ENCODE measurements at regions not wholly inside any gene's neighbourhood (a gene's known extent, or its start where the extent isn't known, plus 50 kb on each side); places are given as distances from the start of the nearest gene placed in this dataset.

DNA sequence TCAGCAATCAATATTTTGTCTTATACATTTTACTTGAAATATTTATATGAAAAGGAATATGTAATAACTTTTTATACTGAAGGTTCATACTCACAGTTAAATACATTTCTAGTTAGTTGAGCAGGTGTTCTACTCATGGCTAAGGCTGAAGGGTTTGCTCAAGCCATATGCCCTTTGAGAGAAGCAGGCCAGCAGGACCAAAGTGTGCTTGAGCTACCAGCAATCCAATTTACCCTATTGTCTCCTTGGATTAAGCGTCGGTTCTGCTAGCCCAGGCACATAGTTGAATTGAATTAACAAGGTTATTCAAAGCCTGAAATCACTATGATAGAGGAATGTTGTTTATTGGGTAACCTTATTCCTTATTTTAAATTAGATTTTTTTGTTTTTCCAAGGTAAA lies 151.5 kb upstream of the BACE2 start:
- Histone ChIP-seq H3K9me2 (no peaks in the 10 kb centered on the region), H3K9ac (no peak overlapping the region), H4K20me1 (ENCODE audit: insufficient read depth) (no peaks in the 10 kb centered on the region), H3K4me1 (ENCODE audit: control insufficient read depth in 1 of 2, insufficient read depth in 2 of 2, low read depth in 1 of 2, low read length in 1 of 2) (no peaks in the 10 kb centered on the region), H3K27me3 (ENCODE audit: insufficient read depth) (no peaks in the 10 kb centered on the region), H3K27ac (ENCODE audit: low read depth in 2 of 2, low read length in 1 of 2) (no peak overlapping the region), H3K9me3 (no peaks in the 10 kb centered on the region; the same call in 1 of the 2 replicates), H3F3A (replicated peaks; ENCODE audit: insufficient read depth) (no peaks in the 10 kb centered on the region), H3K79me2 (ENCODE audit: insufficient read depth) (no peaks in the 10 kb centered on the region), H2AFZ (ENCODE audit: low read depth) (no peak overlapping the region), H3K4me2 (no peak overlapping the region), H3K4me3 (ENCODE audit: low read depth in 2 of 2, low read length in 1 of 2) (no peak overlapping the region), H3K36me3 (replicated peaks in 1 of 2; ENCODE audit: control insufficient read depth in 1 of 2, insufficient read depth in 2 of 2, low read length in 1 of 2) (no peaks in the 10 kb centered on the region)
- TF ChIP-seq TEAD4 (IDR thresholded peaks at IDR 0.05; ENCODE audit: borderline replicate concordance, insufficient read depth) (no peak), FOXJ3 (CRISPR knock-in tag; IDR thresholded peaks at IDR 0.05) (no peak), RFX5 (IDR thresholded peaks at IDR 0.05; ENCODE audit: low read length) (no peak), CHD2 (IDR thresholded peaks at IDR 0.05; ENCODE audit: low read length, partially characterized antibody) (no peak), MEF2A (IDR thresholded peaks at IDR 0.05; ENCODE audit: borderline replicate concordance, low read depth) (no peak), RAD21 (IDR thresholded peaks at IDR 0.05; ENCODE audit: low read length) (no peak), GATA2 (CRISPR knock-in tag; IDR thresholded peaks at IDR 0.05) (no peak), YY1 (IDR thresholded peaks at IDR 0.05; ENCODE audit: low read depth) (no peak), RCOR1 (IDR thresholded peaks at IDR 0.05; ENCODE audit: low read length) (no peak), NRF1 (IDR thresholded peaks at IDR 0.05; ENCODE audit: low read depth, low read length) (no peak), NFIC (IDR thresholded peaks at IDR 0.05; ENCODE audit: borderline replicate concordance) (no peak), MXI1 (IDR thresholded peaks at IDR 0.05; ENCODE audit: low read depth, low read length) (no peak), ELF1 (IDR thresholded peaks at IDR 0.05) (no peak), SMC3 (IDR thresholded peaks at IDR 0.05; ENCODE audit: low read depth, low read length) (no peak)
- TF ChIP-seq, protein P1, sequence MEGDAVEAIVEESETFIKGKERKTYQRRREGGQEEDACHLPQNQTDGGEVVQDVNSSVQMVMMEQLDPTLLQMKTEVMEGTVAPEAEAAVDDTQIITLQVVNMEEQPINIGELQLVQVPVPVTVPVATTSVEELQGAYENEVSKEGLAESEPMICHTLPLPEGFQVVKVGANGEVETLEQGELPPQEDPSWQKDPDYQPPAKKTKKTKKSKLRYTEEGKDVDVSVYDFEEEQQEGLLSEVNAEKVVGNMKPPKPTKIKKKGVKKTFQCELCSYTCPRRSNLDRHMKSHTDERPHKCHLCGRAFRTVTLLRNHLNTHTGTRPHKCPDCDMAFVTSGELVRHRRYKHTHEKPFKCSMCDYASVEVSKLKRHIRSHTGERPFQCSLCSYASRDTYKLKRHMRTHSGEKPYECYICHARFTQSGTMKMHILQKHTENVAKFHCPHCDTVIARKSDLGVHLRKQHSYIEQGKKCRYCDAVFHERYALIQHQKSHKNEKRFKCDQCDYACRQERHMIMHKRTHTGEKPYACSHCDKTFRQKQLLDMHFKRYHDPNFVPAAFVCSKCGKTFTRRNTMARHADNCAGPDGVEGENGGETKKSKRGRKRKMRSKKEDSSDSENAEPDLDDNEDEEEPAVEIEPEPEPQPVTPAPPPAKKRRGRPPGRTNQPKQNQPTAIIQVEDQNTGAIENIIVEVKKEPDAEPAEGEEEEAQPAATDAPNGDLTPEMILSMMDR (IDR thresholded peaks at IDR 0.05): no peak
- TF ChIP-seq, protein P2, sequence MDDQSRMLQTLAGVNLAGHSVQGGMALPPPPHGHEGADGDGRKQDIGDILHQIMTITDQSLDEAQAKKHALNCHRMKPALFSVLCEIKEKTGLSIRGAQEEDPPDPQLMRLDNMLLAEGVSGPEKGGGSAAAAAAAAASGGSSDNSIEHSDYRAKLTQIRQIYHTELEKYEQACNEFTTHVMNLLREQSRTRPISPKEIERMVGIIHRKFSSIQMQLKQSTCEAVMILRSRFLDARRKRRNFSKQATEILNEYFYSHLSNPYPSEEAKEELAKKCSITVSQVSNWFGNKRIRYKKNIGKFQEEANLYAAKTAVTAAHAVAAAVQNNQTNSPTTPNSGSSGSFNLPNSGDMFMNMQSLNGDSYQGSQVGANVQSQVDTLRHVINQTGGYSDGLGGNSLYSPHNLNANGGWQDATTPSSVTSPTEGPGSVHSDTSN (IDR thresholded peaks at IDR 0.05): no peak
- no peak for DNase-seq
- WGBS (ENCODE audit: low lambda C conversion rate): 20% methylated on average over 2 of the region's 2 CpGs
- ChIA-PET CTCF (interaction anchor here (1.1 kb wide), 2 partner anchors 13 to 29 kb away, joined by 4 read pairs; no protein-coding TSS in a partner anchor), POLR2A (no interaction called here)

DNA sequence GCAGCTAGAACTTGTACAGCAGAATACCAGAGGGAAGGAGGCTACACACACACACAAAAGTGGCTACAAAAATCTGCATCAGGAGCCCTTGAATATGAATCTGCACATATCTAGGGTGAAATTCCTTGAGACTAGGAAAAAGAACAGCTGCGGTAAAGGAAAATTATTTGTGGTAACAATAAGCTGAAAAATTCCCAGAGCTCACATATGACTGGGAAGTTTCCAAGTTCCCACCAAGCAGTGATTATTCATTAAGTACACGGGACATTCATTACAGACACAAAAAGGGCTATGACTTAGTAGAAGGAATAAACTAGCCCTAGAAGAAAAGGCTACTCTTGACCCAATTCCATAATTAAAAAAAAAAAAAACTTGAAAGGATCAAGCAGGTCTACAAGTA lies 149.5 kb upstream of the BACE2 start:
- CTCF ChIA-PET: no interaction called here
- 50% methylated on average over 2 of the region's 2 CpGs for WGBS (ENCODE audit: low lambda C conversion rate)
- DNase-seq: no peak
- TF ChIP-seq GABPA (IDR thresholded peaks at IDR 0.05; ENCODE audit: low read depth) (no peak), FOXM1 (IDR thresholded peaks at IDR 0.05; ENCODE audit: low read depth) (no peak), RCOR1 (IDR thresholded peaks at IDR 0.05; ENCODE audit: low read length) (no peak), TAF1 (IDR thresholded peaks at IDR 0.05; ENCODE audit: borderline replicate concordance, low read depth, low read length) (no peak), EP300 (IDR thresholded peaks at IDR 0.05; ENCODE audit: borderline replicate concordance in 1 of 2, low read depth in 1 of 2, low read length in 1 of 2) (no peak), MXI1 (IDR thresholded peaks at IDR 0.05; ENCODE audit: low read depth, low read length) (no peak), NFIC (IDR thresholded peaks at IDR 0.05; ENCODE audit: borderline replicate concordance) (no peak), SMC3 (IDR thresholded peaks at IDR 0.05; ENCODE audit: low read depth, low read length) (no peak), FOXJ3 (CRISPR knock-in tag; IDR thresholded peaks at IDR 0.05) (no peak)
- TF ChIP-seq, protein P2 (IDR thresholded peaks at IDR 0.05): no peak
- TF ChIP-seq, protein P3, sequence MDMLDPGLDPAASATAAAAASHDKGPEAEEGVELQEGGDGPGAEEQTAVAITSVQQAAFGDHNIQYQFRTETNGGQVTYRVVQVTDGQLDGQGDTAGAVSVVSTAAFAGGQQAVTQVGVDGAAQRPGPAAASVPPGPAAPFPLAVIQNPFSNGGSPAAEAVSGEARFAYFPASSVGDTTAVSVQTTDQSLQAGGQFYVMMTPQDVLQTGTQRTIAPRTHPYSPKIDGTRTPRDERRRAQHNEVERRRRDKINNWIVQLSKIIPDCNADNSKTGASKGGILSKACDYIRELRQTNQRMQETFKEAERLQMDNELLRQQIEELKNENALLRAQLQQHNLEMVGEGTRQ (IDR thresholded peaks at IDR 0.05; ENCODE audit: borderline replicate concordance, low read depth, low read length): no peak

More for the DNA sequence above, 149.5 kb upstream of the BACE2 start:
- no peak overlapping the region for H3K27ac ChIP-seq (ENCODE audit: low read depth in 2 of 2, low read length in 1 of 2)
- no peaks in the 10 kb centered on the region for H3K4me1 ChIP-seq (ENCODE audit: control insufficient read depth in 1 of 2, insufficient read depth in 2 of 2, low read depth in 1 of 2, low read length in 1 of 2)
- H3K79me2 ChIP-seq (ENCODE audit: insufficient read depth): no peaks in the 10 kb centered on the region
- no peak overlapping the region for H2AFZ ChIP-seq (ENCODE audit: low read depth)
- no peak overlapping the region for H3K9ac ChIP-seq
- H3F3A ChIP-seq (replicated peaks; ENCODE audit: insufficient read depth): no peaks in the 10 kb centered on the region
- no peak overlapping the region for H3K4me2 ChIP-seq
- H3K4me3 ChIP-seq (ENCODE audit: low read depth in 2 of 2, low read length in 1 of 2): no peak overlapping the region
- POLR2A ChIA-PET: no interaction called here
- no peaks in the 10 kb centered on the region for H4K20me1 ChIP-seq (ENCODE audit: insufficient read depth)
- H3K9me2 ChIP-seq: no peaks in the 10 kb centered on the region
- H3K9me3 ChIP-seq: no peaks in the 10 kb centered on the region
- no peaks in the 10 kb centered on the region for H3K36me3 ChIP-seq (replicated peaks in 1 of 2; ENCODE audit: control insufficient read depth in 1 of 2, insufficient read depth in 2 of 2, low read length in 1 of 2)
- H3K27me3 ChIP-seq (ENCODE audit: insufficient read depth): no peaks in the 10 kb centered on the region

Measured in SK-N-SH (cell line).